ENCODE measurements at regions not wholly inside any gene's neighbourhood (a gene's known extent, or its start where the extent isn't known, plus 50 kb on each side); places are given as distances from the start of the nearest gene placed in this dataset.

DNA sequence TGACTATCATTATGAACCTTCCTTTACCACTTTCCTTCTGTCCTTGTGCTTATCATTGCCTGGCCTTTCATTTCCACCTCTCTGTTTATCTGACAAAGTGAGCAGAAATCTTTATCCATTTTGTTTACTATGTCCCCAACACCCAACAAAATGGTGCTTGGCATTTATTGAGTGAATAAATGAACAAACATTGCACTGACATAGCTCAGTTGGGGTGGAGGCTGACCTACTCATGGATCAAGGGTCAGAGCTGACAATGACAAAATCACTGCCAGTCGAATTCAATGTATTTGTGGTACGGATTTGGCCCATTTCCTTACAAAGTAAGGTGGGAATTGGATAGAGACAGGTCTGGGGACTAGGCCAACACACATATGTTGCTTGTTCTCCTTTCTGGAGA, 257.4 kb upstream of the PLXNA2 start:
- TF ChIP-seq ARNT (IDR thresholded peaks at IDR 0.05) (no peak), SP1 (IDR thresholded peaks at IDR 0.05) (no peak), FOXA1 (IDR thresholded peaks at IDR 0.05) (no peak), TARDBP (IDR thresholded peaks at IDR 0.05) (no peak), PKNOX1 (IDR thresholded peaks at IDR 0.05) (no peak), FOXM1 (IDR thresholded peaks at IDR 0.05; ENCODE audit: borderline replicate concordance) (no peak)
